Fibroblast of mammary gland (primary cell): ENCODE measurements at regions not wholly inside any gene's neighbourhood (a gene's known extent, or its start where the extent isn't known, plus 50 kb on each side); places are given as distances from the start of the nearest gene placed in this dataset.

Experiments used
- DNase-seq: peaks from one replicate; pipeline ENCODE4 v3.0.0-alpha.2; 2010; ENCODE audit warnings: low read depth
- H3K4me3 ChIP-seq: 2 replicates; pipeline ENCODE4 v1.5.1; 2011; ENCODE audit warnings: low read depth, mild to moderate bottlenecking, low read length, moderate library complexity; ENCODE audit not compliant: control insufficient read depth
- CTCF ChIP-seq: conservative IDR thresholded peaks from 2 replicates; pipeline ENCODE4 v1.5.1; 2011; ENCODE audit warnings: low read depth, low read length, inconsistent platforms; ENCODE audit not compliant: control insufficient read depth, insufficient read depth

GRCh38 chr6:146892613-146893401, 294.0 kb downstream of the ADGB start:
- TF ChIP-seq CTCF, result no peak
- DNase-seq, result peak; percentile 93
- H3K4me3 ChIP-seq, result no peak overlapping the region

GRCh38 chr6:146893690-146894089, 294.9 kb downstream of the ADGB start:
- DNase-seq, result no peak
- H3K4me3 ChIP-seq, result no peak overlapping the region
- TF ChIP-seq CTCF, result no peak

GRCh38 chr6:146894624-146895023, 295.9 kb downstream of the ADGB start:
- TF ChIP-seq CTCF, result no peak
- H3K4me3 ChIP-seq, result no peak overlapping the region
- no peak for DNase-seq

GRCh38 chr6:146895101-146895771, 296.5 kb downstream of the ADGB start:
- no peak for DNase-seq
- no peak overlapping the region for H3K4me3 ChIP-seq
- no peak for TF ChIP-seq CTCF

GRCh38 chr6:146895772-146896061, 296.9 kb downstream of the ADGB start:
- DNase-seq, result no peak
- no peak for TF ChIP-seq CTCF
- H3K4me3 ChIP-seq, result no peak overlapping the region

GRCh38 chr6:146896062-146896813, 297.5 kb downstream of the ADGB start:
- DNase-seq, result no peak
- no peak overlapping the region for H3K4me3 ChIP-seq
- no peak for TF ChIP-seq CTCF
